ENCODE measurements at regions not wholly inside any gene's neighbourhood (a gene's known extent, or its start where the extent isn't known, plus 50 kb on each side); places are given as distances from the start of the nearest gene placed in this dataset.

DNA sequence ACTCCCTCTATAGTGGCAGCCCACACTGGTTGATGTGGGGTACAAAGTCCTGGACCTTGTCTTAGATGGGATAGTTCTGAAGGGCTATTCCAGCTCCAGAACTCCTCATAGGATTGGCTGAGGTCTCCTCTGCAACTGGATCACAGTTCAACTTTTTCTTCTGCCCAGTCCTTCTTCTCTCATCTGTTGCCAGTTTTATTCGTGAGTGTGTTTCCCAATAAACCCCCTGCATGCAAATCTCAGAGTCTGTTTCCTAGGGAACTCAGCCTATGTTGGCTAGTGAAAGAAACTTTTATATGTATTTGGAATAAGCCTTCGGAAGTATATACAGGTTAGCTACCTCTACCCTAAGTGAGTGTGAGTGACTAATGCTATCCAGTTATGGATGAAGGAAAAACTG lies 823.4 kb downstream of the SLC4A3 start:
- no peaks in the 10 kb centered on the region for H3K27me3 ChIP-seq
- no peak overlapping the region for H3K4me3 ChIP-seq
- no peaks in the 10 kb centered on the region for H3K36me3 ChIP-seq
- intact Hi-C loops (cut with DNase I): no loop called here
- H3K4me1 ChIP-seq: no peaks in the 10 kb centered on the region
- no peak for DNase-seq (ENCODE audit: low spot score in 2 of 2)
- no peak overlapping the region for H3K27ac ChIP-seq
- no peaks in the 10 kb centered on the region for H3K9me3 ChIP-seq
- TF ChIP-seq, protein P1, sequence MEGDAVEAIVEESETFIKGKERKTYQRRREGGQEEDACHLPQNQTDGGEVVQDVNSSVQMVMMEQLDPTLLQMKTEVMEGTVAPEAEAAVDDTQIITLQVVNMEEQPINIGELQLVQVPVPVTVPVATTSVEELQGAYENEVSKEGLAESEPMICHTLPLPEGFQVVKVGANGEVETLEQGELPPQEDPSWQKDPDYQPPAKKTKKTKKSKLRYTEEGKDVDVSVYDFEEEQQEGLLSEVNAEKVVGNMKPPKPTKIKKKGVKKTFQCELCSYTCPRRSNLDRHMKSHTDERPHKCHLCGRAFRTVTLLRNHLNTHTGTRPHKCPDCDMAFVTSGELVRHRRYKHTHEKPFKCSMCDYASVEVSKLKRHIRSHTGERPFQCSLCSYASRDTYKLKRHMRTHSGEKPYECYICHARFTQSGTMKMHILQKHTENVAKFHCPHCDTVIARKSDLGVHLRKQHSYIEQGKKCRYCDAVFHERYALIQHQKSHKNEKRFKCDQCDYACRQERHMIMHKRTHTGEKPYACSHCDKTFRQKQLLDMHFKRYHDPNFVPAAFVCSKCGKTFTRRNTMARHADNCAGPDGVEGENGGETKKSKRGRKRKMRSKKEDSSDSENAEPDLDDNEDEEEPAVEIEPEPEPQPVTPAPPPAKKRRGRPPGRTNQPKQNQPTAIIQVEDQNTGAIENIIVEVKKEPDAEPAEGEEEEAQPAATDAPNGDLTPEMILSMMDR (IDR thresholded peaks at IDR 0.05): no peak

GRCh38 chr2:220451438-220451837 lies 824.0 kb downstream of the SLC4A3 start:
- TF ChIP-seq, protein P1 (IDR thresholded peaks at IDR 0.05): no peak
- intact Hi-C loops (cut with DNase I): no loop called here

DNA sequence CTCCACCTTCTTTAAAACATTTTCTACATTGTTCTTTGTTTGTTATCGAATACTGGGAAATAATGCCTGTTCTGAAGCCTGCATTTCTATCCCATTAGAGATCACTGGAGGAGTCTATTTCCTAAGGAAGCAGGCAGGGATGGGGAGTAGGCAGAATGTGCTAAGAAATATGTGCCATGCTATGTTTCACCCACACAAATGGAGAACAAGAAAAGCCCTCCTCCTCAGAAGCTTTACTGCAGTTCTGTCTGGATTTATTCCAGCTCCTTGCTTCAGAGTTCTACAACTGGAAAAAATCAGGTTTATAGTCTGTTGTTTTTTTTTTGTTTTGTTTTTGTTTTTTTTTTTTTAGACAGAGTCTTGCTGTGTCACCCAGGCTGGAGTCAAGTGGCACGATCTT lies 825.1 kb downstream of the SLC4A3 start:
- Histone ChIP-seq H3K4me3 (no peak overlapping the region), H3K36me3 (no peaks in the 10 kb centered on the region), H3K27me3 (no peaks in the 10 kb centered on the region), H3K27ac (no peak overlapping the region), H3K9me3 (no peaks in the 10 kb centered on the region), H3K4me1 (no peaks in the 10 kb centered on the region)
- TF ChIP-seq, protein P1 (IDR thresholded peaks at IDR 0.05): no peak
- DNase-seq (ENCODE audit: low spot score in 2 of 2): no peak
- intact Hi-C loops (cut with DNase I): no loop called here

More at GRCh38 chr2:220451438-220451837, 824.0 kb downstream of the SLC4A3 start:
- Histone ChIP-seq H3K4me3 (no peak overlapping the region), H3K36me3 (no peaks in the 10 kb centered on the region), H3K4me1 (no peaks in the 10 kb centered on the region), H3K9me3 (no peaks in the 10 kb centered on the region), H3K27me3 (no peaks in the 10 kb centered on the region), H3K27ac (no peak overlapping the region)
- no peak for DNase-seq (ENCODE audit: low spot score in 2 of 2)

DNA sequence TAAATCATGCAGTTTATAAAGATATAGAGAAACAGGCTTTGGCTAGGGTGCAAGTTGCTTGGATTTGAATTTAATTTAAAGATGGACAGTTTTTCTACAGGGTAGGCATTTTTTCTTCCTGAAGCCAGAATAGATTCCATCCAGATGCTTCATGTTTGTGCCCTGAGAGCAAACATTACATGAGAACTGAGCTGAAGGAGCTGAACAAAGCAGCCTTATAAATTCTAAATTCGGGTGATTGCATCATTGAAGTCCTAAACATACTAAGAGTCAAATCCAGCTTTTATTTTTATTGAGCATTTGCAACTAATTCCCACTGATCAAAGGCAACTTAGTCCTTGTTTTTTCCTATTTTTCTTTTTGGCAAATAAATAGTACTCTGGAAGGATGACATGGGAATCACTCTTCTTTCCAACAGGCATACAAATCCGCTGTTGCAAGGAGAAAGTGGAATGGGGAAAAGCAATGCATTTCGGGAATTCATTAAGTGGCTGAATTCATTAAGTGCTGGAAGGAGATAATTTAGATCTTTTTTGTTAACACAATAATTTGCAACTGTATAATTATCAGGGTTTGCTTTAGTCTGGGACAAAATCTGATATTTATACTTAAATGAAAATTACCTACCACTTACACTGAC lies 828.0 kb downstream of the SLC4A3 start:
- Histone ChIP-seq H3K27ac (no peak overlapping the region), H3K36me3 (no peaks in the 10 kb centered on the region), H3K27me3 (no peaks in the 10 kb centered on the region), H3K4me1 (no peaks in the 10 kb centered on the region), H3K4me3 (no peak overlapping the region), H3K9me3 (no peaks in the 10 kb centered on the region)
- no peak for DNase-seq (ENCODE audit: low spot score in 2 of 2)
- TF ChIP-seq, protein P1 (IDR thresholded peaks at IDR 0.05): no peak
- intact Hi-C loops (cut with DNase I): no loop called here

GRCh38 chr2:220458051-220458450 lies 830.6 kb downstream of the SLC4A3 start:
- H3K27me3 ChIP-seq: no peaks in the 10 kb centered on the region
- H3K9me3 ChIP-seq: no peaks in the 10 kb centered on the region
- intact Hi-C loops (cut with DNase I): no loop called here
- TF ChIP-seq, protein P1 (IDR thresholded peaks at IDR 0.05): no peak
- H3K27ac ChIP-seq: no peak overlapping the region
- no peak overlapping the region for H3K4me3 ChIP-seq
- DNase-seq (ENCODE audit: low spot score in 2 of 2): no peak
- no peaks in the 10 kb centered on the region for H3K36me3 ChIP-seq
- H3K4me1 ChIP-seq: no peaks in the 10 kb centered on the region

Data from ascending aorta (tissue), 2 donors.